Adipocyte (in vitro differentiated cells): ENCODE measurements at regions not wholly inside any gene's neighbourhood (a gene's known extent, or its start where the extent isn't known, plus 50 kb on each side); places are given as distances from the start of the nearest gene placed in this dataset.

ENCODE experiments used
- DNase-seq: peaks from one replicate; pipeline ENCODE4 v3.0.0-alpha.2; 2015; ENCODE audit warnings: low read depth
- H3K27me3 ChIP-seq: replicated peaks from 2 replicates; pipeline ENCODE4 v1.7.0; 2013; ENCODE audit warnings: mild to moderate bottlenecking, low read length, moderate library complexity; ENCODE audit not compliant: control insufficient read depth, insufficient read depth
- H3K36me3 ChIP-seq: 2 replicates; pipeline ENCODE4 v1.7.0; 2013; ENCODE audit warnings: low read length, mild to moderate bottlenecking, moderate library complexity; ENCODE audit not compliant: control insufficient read depth, insufficient read depth, severe bottlenecking
- H3K4me1 ChIP-seq: 2 replicates; pipeline ENCODE4 v1.7.0; 2013; ENCODE audit warnings: mild to moderate bottlenecking, low read length, moderate library complexity; ENCODE audit not compliant: control insufficient read depth, insufficient read depth
- H3K4me3 ChIP-seq: 2 replicates; pipeline ENCODE4 v1.7.0; 2013; ENCODE audit warnings: mild to moderate bottlenecking, low read length, moderate library complexity
- H3K9ac ChIP-seq: 2 replicates; pipeline ENCODE4 v1.7.0; 2013; ENCODE audit warnings: mild to moderate bottlenecking, low read length, moderate library complexity
- H3K9me3 ChIP-seq: 2 replicates; pipeline ENCODE4 v1.7.0; 2013; ENCODE audit warnings: mild to moderate bottlenecking, low read length, moderate library complexity; ENCODE audit not compliant: control insufficient read depth

DNA sequence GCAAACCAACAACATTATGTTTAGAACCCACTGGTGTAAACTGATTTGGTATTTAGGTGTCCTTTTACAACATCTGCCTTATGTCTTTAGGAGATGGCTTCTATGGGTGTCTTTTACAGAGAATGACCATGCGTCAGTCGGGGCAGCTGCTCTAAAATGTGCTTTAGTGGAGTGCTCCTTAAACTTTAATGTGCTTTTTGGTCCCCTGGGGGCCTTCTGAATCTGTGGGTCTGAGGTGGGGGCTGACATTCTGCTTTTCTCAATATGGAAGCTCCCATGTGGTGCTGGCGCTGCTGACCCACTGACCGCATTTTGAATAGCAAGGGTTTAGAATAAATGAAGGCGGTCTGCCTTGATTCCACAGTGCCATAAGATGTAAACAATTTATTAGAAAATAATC, 173.2 kb upstream of the B3GALT2 start:
- Histone ChIP-seq H3K4me1 (no peaks in the 10 kb centered on the region), H3K36me3 (no peaks in the 10 kb centered on the region), H3K4me3 (no peak overlapping the region), H3K9me3 (no peaks in the 10 kb centered on the region), H3K9ac (no peak overlapping the region), H3K27me3 (no peaks in the 10 kb centered on the region)
- no peak for DNase-seq

DNA sequence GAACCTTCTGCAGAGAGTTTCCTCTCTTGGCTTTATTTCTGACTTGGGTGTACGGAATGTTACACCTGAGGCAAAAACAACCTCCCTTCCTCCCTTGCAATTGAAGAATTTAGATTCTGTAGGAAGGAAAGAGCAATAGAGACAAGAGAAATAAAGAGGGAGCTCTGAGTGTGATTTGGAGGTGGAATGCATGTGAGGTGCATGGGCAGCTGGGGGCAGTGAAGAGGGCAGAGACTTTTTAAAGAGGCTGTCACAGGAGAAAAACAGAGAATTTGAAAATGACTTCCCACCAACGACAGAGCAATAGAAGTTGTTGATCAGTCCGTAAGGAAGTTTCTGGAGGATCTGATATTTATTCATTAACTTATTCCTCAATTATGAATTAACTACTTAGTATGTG, 172.0 kb upstream of the B3GALT2 start:
- DNase-seq: no peak
- no peak overlapping the region for H3K4me3 ChIP-seq
- H3K9ac ChIP-seq: no peak overlapping the region
- H3K4me1 ChIP-seq: no peaks in the 10 kb centered on the region
- no peaks in the 10 kb centered on the region for H3K36me3 ChIP-seq
- no peaks in the 10 kb centered on the region for H3K27me3 ChIP-seq
- H3K9me3 ChIP-seq: no peaks in the 10 kb centered on the region

DNA sequence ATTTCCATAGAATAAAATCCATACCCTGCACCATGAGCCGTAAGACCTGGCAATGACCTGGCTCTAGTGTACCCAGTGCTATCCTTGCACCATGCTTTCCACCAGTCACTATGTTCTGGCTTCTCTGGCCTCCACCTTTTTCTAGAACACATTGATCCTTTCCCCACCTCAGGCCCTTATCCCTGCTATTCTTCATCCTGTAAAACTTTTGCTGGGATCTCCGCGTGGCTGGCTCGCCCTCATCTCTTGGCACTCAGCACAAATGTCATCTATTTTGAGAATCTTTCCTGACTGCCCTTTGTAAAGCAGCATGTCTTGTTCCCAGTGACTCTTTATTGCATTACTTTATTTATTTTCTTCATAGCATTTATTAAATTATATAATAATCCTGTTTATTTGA, 169.8 kb upstream of the B3GALT2 start:
- Histone ChIP-seq H3K27me3 (no peaks in the 10 kb centered on the region), H3K9ac (no peak overlapping the region), H3K36me3 (no peaks in the 10 kb centered on the region), H3K9me3 (no peaks in the 10 kb centered on the region), H3K4me3 (no peak overlapping the region), H3K4me1 (no peaks in the 10 kb centered on the region)
- no peak for DNase-seq

DNA sequence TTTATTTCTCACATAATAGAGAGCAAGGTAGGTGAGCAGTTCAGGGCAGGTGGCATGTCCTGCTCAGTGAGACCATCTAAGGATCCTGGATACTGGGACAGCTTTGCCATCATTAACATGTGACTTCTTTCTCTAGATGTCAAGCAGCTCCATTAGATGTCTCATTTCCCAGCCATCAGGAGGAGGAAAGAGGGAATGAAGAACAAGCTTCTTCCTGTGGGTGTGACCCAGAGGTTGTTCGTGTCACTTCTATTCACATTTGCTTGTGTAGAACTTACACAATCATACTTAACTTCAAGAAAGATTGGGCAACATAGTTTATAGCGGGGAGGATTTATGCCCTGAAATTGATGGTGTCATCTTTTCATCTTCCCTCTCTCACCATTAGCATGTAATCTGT, 169.2 kb upstream of the B3GALT2 start:
- no peak overlapping the region for H3K9ac ChIP-seq
- H3K27me3 ChIP-seq: no peaks in the 10 kb centered on the region
- no peaks in the 10 kb centered on the region for H3K9me3 ChIP-seq
- no peak overlapping the region for H3K4me3 ChIP-seq
- no peaks in the 10 kb centered on the region for H3K4me1 ChIP-seq
- no peaks in the 10 kb centered on the region for H3K36me3 ChIP-seq
- DNase-seq: no peak

DNA sequence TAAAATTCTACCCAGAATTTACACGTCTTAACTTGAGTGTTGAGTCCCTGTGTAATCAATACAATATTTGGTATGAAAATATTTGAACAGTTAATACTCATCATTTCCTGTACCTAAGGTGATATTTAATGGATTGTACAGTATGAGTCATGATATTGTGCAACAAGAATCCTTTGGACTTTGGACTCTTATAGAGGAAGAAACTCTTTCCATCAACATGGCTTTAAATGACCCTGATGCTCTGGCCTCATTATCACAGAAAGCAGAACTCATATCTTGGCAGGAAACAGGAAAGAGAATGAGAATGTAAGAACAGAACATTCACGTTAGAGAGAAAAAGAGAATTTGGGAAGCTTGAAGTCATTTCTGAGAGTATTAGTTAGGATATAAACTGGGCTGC, 168.8 kb upstream of the B3GALT2 start:
- no peak overlapping the region for H3K4me3 ChIP-seq
- no peaks in the 10 kb centered on the region for H3K36me3 ChIP-seq
- no peaks in the 10 kb centered on the region for H3K27me3 ChIP-seq
- no peak overlapping the region for H3K9ac ChIP-seq
- H3K4me1 ChIP-seq: no peaks in the 10 kb centered on the region
- H3K9me3 ChIP-seq: no peaks in the 10 kb centered on the region
- peak; percentile 33 for DNase-seq

DNA sequence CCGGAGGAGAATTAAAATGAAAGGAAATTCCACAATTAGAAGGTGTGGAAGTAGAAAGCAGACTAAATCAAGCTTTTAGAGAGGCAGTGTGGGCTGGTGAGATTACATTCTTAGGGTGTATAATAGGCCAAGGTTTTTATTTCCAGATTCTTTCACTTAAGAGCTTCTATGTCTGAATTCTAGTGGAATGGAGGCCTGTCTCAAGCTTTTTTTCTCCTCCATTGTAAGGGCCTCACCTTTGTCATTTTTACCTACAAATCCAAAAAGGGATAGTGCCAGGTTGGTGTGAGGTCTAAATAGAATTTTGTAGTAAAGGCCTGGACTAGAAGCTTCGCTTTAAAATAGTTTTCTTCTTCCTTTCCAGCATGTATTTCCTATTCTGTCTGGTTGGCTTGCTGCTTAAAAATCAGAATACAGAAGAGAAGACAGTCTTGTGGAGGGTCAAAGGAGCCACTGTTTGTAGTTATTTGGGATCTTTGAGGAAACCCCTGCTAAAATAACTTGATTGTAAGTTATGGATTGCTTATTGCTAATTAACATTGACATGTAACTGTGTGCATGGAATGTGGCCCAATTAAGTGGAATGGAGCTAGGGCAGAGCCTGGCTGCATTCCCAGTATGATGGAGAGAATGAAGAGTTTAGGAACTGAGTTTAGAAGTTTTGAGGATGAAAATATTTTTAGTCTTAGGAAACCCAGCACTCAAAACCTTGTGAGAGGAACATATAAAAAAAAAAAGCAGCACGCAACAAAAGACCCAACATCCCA, 162.5 kb upstream of the B3GALT2 start:
- no peaks in the 10 kb centered on the region for H3K27me3 ChIP-seq
- no peaks in the 10 kb centered on the region for H3K36me3 ChIP-seq
- H3K9me3 ChIP-seq: no peaks in the 10 kb centered on the region
- H3K4me1 ChIP-seq: peaks cover 10% of the 10 kb centered on the region
- peak; percentile 48 for DNase-seq
- no peak overlapping the region for H3K9ac ChIP-seq
- H3K4me3 ChIP-seq: no peak overlapping the region

DNA sequence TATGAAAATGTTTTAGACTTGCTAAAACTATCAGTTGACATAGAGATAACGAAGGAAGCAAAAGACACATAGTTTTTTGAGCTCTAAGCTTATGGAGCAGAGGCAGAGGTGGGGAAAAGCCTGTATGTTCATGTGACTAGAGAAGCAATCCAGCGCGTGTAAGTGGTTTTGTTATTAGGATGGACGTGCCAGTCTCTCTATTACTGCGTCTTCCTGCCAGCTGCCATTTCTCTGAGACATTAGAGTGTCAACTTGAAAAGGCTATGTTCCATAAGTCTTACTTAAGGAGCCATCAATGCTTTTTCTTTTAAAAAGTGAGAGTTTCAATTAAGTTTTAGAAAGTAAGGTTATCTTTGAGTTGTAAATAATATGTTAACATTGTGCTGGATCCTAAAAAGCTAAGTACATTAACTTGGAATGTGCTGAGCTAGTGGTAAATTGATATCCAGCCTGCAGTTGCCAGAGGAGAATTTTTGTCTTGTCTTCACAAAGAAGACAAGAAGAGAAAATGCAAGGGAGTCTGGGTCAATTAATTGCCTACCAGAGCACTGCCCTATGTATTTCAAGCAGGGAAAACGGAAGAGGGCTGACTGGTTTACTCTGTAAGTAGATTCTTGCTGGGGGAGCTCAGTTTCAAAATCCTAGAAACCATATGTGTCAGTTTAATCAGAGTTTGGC, 161.8 kb upstream of the B3GALT2 start:
- H3K4me1 ChIP-seq: peaks cover 10% of the 10 kb centered on the region

DNA sequence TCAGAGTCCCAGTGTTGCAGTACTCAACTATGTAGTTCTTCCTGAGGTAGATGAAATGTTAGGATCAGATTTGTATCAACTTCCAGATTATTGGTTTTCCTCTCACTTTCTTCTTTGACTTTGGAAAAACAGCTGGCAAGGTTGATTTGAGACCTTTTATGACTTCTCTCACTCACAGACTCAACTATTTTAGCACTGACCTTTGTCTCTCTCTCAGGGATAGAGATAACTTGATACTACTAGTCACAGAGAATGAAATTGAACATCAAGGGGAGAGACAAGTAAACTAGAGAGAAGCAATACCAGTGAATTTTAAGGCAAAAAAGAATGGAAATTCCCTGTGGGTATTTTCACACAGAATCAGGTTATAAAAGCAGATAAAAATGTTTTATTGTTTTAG, 159.7 kb upstream of the B3GALT2 start:
- no peaks in the 10 kb centered on the region for H3K9me3 ChIP-seq
- no peak overlapping the region for H3K4me3 ChIP-seq
- H3K36me3 ChIP-seq: no peaks in the 10 kb centered on the region
- no peaks in the 10 kb centered on the region for H3K27me3 ChIP-seq
- H3K4me1 ChIP-seq: peaks cover 17% of the 10 kb centered on the region
- DNase-seq: no peak
- no peak overlapping the region for H3K9ac ChIP-seq

More for the DNA sequence above, 161.8 kb upstream of the B3GALT2 start:
- H3K4me3 ChIP-seq: no peak overlapping the region
- peak; percentile 52 for DNase-seq
- no peaks in the 10 kb centered on the region for H3K36me3 ChIP-seq
- no peaks in the 10 kb centered on the region for H3K27me3 ChIP-seq
- no peak overlapping the region for H3K9ac ChIP-seq
- H3K9me3 ChIP-seq: no peaks in the 10 kb centered on the region

DNA sequence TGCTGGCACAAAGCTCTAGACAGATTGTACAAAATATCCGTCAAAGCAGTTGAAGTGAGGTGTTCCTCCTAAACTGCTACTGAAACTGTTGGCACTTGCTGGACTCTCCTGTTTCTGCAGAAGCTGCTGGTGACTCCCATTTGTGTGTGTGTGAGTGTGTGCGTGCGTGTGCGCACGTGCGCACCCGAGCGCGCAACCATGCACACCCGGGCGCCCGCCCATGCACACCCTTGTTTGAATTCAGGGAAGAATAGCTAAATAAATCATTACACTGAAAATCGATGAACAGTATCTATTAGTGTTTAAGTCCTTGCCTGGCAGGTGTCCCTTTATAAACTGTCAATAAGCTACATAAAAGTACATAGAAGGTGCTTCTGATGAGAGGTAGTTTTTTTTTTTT, 156.4 kb upstream of the B3GALT2 start:
- H3K9me3 ChIP-seq: no peaks in the 10 kb centered on the region
- H3K4me3 ChIP-seq: no peak overlapping the region
- H3K4me1 ChIP-seq: peaks cover 16% of the 10 kb centered on the region
- H3K27me3 ChIP-seq: no peaks in the 10 kb centered on the region
- no peaks in the 10 kb centered on the region for H3K36me3 ChIP-seq
- H3K9ac ChIP-seq: no peak overlapping the region
- DNase-seq: no peak

DNA sequence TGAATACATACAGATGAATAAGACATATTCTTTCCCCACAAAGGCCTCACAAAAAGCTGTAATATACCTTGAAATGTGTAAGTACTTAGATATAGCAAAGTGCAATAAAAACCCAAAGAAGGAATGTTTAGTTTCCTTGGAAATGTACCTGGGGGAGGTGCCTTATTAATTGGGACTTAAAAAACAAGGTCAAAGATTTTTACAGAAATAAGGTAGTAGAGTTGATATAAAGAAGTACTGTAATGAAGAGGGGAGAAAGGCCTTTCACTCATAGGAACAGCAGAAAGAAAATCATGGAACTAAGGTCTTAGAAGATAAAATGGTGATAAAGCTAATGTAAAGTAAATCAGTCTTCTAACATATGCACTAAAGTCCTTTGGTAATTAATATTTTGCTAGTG, 153.9 kb upstream of the B3GALT2 start:
- Histone ChIP-seq H3K4me3 (no peak overlapping the region), H3K27me3 (no peaks in the 10 kb centered on the region), H3K9ac (no peak overlapping the region), H3K9me3 (no peaks in the 10 kb centered on the region), H3K4me1 (peaks cover 22% of the 10 kb centered on the region), H3K36me3 (no peaks in the 10 kb centered on the region)
- DNase-seq: no peak

DNA sequence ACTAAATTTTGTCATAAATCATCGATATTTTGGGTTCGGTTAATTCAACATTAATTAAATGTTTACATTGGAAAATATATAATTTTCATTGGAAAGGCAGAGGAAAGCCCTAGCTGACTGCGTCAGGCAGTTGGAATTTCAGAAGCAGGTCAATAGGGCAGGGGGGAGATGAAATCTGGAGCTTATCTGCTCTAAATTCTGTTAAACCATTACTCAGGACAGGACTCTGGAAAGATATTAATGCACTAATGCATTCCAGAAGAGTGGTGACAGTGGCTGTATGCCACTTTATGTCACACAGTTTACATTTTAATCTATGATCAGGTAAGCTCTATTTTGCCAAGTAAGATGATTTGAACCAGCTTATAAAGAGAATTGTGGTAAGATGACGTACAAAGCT, 153.0 kb upstream of the B3GALT2 start:
- H3K4me1 ChIP-seq: peaks cover 22% of the 10 kb centered on the region
- H3K9ac ChIP-seq: no peak overlapping the region
- no peaks in the 10 kb centered on the region for H3K9me3 ChIP-seq
- H3K36me3 ChIP-seq: no peaks in the 10 kb centered on the region
- no peak for DNase-seq
- no peak overlapping the region for H3K4me3 ChIP-seq
- H3K27me3 ChIP-seq: no peaks in the 10 kb centered on the region
